Stomach (tissue), 4 donors: ENCODE measurements at regions not wholly inside any gene's neighbourhood (a gene's known extent, or its start where the extent isn't known, plus 50 kb on each side); places are given as distances from the start of the nearest gene placed in this dataset.
"Not testable (repeated sequence)": the region's sequence is repeated elsewhere in the genome, so short reads cannot be mapped to it uniquely, and the experiment has no call there.

Source experiments
- CTCF ChIP-seq, 7 experiments: fragments of 450-650 bp in 4 of 7; fragments of 200-600 bp in 3 of 7; sonication (generic) in 3 of 7; IDR thresholded peaks; one replicate each; pipeline ENCODE4 v1.5.1; 2016 to 2019; ENCODE audit warnings: antibody characterized with exemption in 7 of 7, control low read depth in 2 of 7, mild to moderate bottlenecking in 1 of 7
- EP300 ChIP-seq: sonication (generic); formaldehyde crosslinking; IDR thresholded peaks from one replicate; pipeline ENCODE4 v1.6.1; 2017; ENCODE audit warnings: antibody characterized with exemption
- POLR2A ChIP-seq, 4 donors: fragments of 450-650 bp; IDR thresholded peaks; one replicate each; pipeline ENCODE4 v1.6.1; 2016; ENCODE audit warnings: antibody characterized with exemption in 4 of 4, control low read depth in 2 of 4, mild to moderate bottlenecking in 1 of 4, moderate library complexity in 1 of 4

- not testable (repeated sequence) for TF ChIP-seq CTCF (IDR thresholded peaks at IDR 0.05); POLR2A (IDR thresholded peaks at IDR 0.05); EP300
Observed at GRCh38 chr15:101961765-101962164, 149.8 kb downstream of the OR4F15 start.
